Bronchial epithelial cell (primary cell): ENCODE measurements at regions not wholly inside any gene's neighbourhood (a gene's known extent, or its start where the extent isn't known, plus 50 kb on each side); places are given as distances from the start of the nearest gene placed in this dataset.
"Not testable (repeated sequence)": the region's sequence is repeated elsewhere in the genome, so short reads cannot be mapped to it uniquely, and the experiment has no call there.

Source experiments
- DNase-seq: peaks from one replicate; pipeline ENCODE4 v3.0.0-alpha.2; 2010; ENCODE audit warnings: low read depth
- FAIRE-seq: peaks from 2 replicates; lab custom pipeline; 2011; peaks lifted over from hg19 to GRCh38; lab: Jason Lieb, UNC
- H3K27me3 ChIP-seq: 2 replicates; pipeline ENCODE4 v1.5.1; 2011; ENCODE audit warnings: low read length; ENCODE audit not compliant: control insufficient read depth, insufficient read depth
- H3K36me3 ChIP-seq: 2 replicates; pipeline ENCODE4 v1.5.1; 2011; ENCODE audit warnings: low read length; ENCODE audit not compliant: control insufficient read depth, insufficient read depth
- H3K4me3 ChIP-seq: 2 replicates; pipeline ENCODE4 v1.5.1; 2011; ENCODE audit warnings: mild to moderate bottlenecking, low read depth, low read length, control low read depth
- TF ChIP-seq, protein P1 (sequence below): IDR thresholded peaks from 2 replicates; pipeline ENCODE4 v1.5.1; 2011; ENCODE audit warnings: mild to moderate bottlenecking, moderate library complexity, low read length, control low read depth, inconsistent platforms; ENCODE audit not compliant: insufficient read depth, severe bottlenecking

DNA sequence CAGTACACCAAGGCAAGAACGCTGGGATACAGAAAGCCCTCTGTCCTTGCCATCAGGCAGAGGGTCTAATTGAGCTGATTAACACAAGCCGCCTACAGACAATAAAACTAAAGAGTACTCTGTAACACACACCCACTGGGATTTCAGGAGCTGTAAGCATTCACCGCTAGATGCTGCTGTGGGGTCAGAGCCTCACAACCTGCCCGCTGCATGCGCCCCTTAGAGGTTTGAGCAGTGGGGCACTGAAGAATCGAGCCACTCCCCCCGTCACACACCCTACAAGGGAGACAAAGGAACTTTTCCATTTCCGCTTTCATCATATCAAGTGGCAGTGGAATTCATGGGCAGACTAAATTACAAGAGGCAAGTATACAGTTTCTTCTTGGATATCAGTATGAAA, 1080.6 kb downstream of the PCDH17 start:
- no peak overlapping the region for H3K4me3 ChIP-seq
- H3K27me3 ChIP-seq, result no peaks in the 10 kb centered on the region
- FAIRE-seq (no peak), DNase-seq (no peak)
- no peaks in the 10 kb centered on the region for H3K36me3 ChIP-seq
- TF ChIP-seq, protein P1, sequence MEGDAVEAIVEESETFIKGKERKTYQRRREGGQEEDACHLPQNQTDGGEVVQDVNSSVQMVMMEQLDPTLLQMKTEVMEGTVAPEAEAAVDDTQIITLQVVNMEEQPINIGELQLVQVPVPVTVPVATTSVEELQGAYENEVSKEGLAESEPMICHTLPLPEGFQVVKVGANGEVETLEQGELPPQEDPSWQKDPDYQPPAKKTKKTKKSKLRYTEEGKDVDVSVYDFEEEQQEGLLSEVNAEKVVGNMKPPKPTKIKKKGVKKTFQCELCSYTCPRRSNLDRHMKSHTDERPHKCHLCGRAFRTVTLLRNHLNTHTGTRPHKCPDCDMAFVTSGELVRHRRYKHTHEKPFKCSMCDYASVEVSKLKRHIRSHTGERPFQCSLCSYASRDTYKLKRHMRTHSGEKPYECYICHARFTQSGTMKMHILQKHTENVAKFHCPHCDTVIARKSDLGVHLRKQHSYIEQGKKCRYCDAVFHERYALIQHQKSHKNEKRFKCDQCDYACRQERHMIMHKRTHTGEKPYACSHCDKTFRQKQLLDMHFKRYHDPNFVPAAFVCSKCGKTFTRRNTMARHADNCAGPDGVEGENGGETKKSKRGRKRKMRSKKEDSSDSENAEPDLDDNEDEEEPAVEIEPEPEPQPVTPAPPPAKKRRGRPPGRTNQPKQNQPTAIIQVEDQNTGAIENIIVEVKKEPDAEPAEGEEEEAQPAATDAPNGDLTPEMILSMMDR, result no peak

DNA sequence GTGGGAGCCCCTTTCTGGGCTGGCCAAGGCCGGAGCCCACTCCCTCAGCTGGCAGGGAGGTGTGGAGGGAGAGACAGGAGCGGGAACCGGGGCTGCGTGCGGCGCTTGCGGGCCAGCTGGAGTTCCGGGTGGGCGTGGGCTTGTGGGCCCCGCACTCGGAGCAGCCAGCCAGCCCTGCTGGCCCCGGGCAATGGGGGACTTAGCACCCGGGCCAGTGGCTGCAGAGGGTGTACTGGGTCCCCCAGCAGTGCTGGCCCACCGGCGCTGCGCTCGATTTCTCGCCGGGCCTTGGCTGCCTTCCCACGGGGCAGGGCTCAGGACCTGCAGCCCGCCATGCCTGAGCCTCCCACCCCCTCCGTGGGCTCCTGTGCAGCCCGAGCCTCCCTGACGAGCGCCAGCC, 1082.5 kb downstream of the PCDH17 start:
- FAIRE-seq, H3K4me3 ChIP-seq, H3K36me3 ChIP-seq, DNase-seq, H3K27me3 ChIP-seq: not testable (repeated sequence)

DNA sequence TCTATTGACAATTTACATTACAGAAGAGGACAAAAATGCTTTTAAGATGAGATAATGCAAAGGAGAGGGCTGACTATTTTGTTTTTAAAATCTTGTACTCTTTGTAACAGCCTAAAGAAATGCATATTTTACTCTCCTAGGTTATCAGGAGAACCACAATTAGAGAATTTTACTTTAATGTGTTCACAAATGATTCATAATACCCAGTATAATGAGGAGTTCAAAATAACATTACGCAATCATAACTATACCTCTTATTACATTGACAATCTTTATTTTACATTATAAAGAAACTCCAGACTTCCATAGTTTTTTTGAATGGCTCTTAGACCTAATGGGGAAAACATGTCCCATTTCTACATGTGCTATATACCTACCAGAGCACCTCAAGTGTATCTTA, 1089.7 kb downstream of the PCDH17 start:
- no peak for FAIRE-seq
- H3K27me3 ChIP-seq, result no peaks in the 10 kb centered on the region
- DNase-seq, result peak; percentile 1
- no peak overlapping the region for H3K4me3 ChIP-seq
- TF ChIP-seq, protein P1, result no peak
- H3K36me3 ChIP-seq, result no peaks in the 10 kb centered on the region

DNA sequence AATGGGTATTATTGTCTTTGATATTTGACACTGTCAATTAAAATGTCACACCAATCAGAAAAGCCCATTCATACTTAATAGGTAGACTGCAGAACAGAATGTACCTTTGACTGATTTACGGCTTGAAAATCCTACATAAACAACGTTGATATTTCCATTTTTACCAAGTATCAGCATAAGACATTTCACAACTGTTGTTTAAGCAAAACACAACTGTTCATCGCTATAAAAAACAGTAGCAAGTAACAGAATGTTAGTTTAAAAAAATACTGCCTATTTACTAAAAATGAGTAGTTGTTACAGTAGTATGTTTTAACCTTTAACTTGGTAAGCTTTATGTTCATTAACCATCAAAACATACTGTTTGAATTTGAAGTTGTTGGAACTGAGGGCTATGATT, 1096.6 kb downstream of the PCDH17 start:
- FAIRE-seq (no peak), DNase-seq (no peak)
- Histone ChIP-seq H3K27me3 (no peaks in the 10 kb centered on the region), H3K36me3 (no peaks in the 10 kb centered on the region), H3K4me3 (no peak overlapping the region)
- TF ChIP-seq, protein P1, result no peak

DNA sequence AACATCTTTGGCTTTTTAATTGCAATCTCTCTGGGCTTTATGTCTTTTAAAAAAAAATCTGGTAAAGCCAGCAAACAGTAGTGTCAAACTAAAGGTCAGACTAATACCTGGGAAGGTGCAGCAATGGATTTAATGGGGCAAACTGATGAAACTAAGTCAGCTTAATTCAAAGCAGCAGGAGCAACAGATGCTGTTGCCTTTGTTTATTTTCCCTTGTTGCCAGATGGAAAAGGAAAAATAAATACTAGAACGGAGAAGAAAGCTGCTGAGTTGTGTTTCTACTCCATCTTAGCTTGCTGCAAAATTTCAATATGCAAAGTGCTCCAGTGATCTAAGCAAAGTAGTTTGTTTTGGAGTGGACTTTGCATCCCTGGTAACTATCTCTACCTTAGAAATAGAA, 1097.8 kb downstream of the PCDH17 start:
- FAIRE-seq (no peak), DNase-seq (no peak)
- Histone ChIP-seq H3K4me3 (no peak overlapping the region), H3K27me3 (no peaks in the 10 kb centered on the region), H3K36me3 (no peaks in the 10 kb centered on the region)
- TF ChIP-seq, protein P1, result no peak

DNA sequence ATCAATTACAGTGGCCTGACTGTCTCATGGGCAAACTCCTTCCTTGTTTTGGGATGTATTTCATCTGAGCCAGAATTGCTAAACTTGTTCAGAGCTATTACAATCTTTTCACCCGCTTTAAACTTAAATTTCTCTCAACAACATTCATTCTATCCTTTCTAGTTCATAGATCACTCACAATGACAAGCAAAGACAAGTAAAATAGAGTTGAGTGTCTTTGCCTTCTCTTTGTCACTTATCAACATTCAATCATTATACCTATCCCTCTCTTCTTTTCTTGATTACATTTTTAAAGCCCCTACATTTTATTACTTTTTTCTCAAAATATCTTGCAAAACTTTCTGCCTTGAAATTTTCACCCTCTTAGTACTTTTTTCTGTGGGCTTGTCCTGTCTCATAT, 1113.1 kb downstream of the PCDH17 start:
- TF ChIP-seq, protein P1, result no peak
- Histone ChIP-seq H3K36me3 (no peaks in the 10 kb centered on the region), H3K27me3 (no peaks in the 10 kb centered on the region), H3K4me3 (no peak overlapping the region)
- DNase-seq (no peak), FAIRE-seq (no peak)
